Peyer's patch (tissue), 4 donors: ENCODE measurements at regions not wholly inside any gene's neighbourhood (a gene's known extent, or its start where the extent isn't known, plus 50 kb on each side); places are given as distances from the start of the nearest gene placed in this dataset.

Experiments used
- POLR2A ChIP-seq, 2 donors: fragments of 450-650 bp; IDR thresholded peaks; one replicate each; pipeline ENCODE4 v1.5.1; 2017; ENCODE audit warnings: antibody characterized with exemption in 2 of 2, mild to moderate bottlenecking in 2 of 2, moderate library complexity in 2 of 2
- TF ChIP-seq, protein P1 (sequence below), 6 experiments: fragments of 450-650 bp in 4 of 6; fragments of 200-600 bp in 2 of 6; sonication (generic) in 1 of 6; IDR thresholded peaks; one replicate each; pipeline ENCODE4 v1.5.1; 2017 to 2019; ENCODE audit warnings: antibody characterized with exemption in 6 of 6, mild to moderate bottlenecking in 3 of 6, moderate library complexity in 1 of 6

DNA sequence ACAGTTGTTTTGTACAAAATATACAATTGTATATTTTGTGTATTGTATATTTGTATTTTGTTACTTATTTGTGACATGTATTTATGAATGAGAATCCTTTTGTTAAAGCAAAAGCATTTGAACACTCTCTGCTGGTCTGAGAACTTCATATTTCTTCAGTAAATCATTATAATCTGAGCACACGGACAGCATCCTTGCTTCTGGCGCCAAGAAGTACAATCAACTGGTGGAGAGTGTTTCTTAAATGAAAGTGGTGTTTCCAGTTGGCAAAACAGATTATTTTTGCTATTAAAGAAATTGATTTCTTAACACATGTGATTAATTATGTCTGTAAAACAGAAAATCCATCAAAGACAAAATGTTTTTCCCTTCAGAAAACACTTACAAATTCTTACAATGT is 95.1 kb upstream of the COPS8 start:
- TF ChIP-seq, protein P1, sequence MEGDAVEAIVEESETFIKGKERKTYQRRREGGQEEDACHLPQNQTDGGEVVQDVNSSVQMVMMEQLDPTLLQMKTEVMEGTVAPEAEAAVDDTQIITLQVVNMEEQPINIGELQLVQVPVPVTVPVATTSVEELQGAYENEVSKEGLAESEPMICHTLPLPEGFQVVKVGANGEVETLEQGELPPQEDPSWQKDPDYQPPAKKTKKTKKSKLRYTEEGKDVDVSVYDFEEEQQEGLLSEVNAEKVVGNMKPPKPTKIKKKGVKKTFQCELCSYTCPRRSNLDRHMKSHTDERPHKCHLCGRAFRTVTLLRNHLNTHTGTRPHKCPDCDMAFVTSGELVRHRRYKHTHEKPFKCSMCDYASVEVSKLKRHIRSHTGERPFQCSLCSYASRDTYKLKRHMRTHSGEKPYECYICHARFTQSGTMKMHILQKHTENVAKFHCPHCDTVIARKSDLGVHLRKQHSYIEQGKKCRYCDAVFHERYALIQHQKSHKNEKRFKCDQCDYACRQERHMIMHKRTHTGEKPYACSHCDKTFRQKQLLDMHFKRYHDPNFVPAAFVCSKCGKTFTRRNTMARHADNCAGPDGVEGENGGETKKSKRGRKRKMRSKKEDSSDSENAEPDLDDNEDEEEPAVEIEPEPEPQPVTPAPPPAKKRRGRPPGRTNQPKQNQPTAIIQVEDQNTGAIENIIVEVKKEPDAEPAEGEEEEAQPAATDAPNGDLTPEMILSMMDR (IDR thresholded peaks at IDR 0.05): no peak
- no peak for TF ChIP-seq POLR2A (IDR thresholded peaks at IDR 0.05)
